GM12892 (cell line): ENCODE measurements at regions not wholly inside any gene's neighbourhood (a gene's known extent, or its start where the extent isn't known, plus 50 kb on each side); places are given as distances from the start of the nearest gene placed in this dataset.
"Not testable (repeated sequence)": the region's sequence is repeated elsewhere in the genome, so short reads cannot be mapped to it uniquely, and the experiment has no call there.

Source experiments
- DNase-seq: peaks from one replicate; pipeline ENCODE4 v3.0.0; 2011; ENCODE audit not compliant: insufficient read length
- FAIRE-seq: peaks from 2 replicates; lab custom pipeline; 2011; peaks lifted over from hg19 to GRCh38; lab: Jason Lieb, UNC
- POLR2A ChIP-seq: IDR thresholded peaks from 2 replicates; pipeline ENCODE4 v1.6.1; 2011; ENCODE audit warnings: low read depth, low read length, control low read depth
- POLR2AphosphoS5 ChIP-seq: IDR thresholded peaks from 2 replicates; pipeline ENCODE4 v1.6.1; 2011; ENCODE audit warnings: low read depth, low read length, control low read depth
- TAF1 ChIP-seq: IDR thresholded peaks from 2 replicates; pipeline ENCODE4 v1.6.1; 2011; ENCODE audit warnings: low read depth, mild to moderate bottlenecking, control low read depth, low read length, borderline replicate concordance

GRCh38 chr3:61401359-61401758, 150.1 kb upstream of the FHIT start:
- DNase-seq, result no peak
- FAIRE-seq, result no peak
- no peak for TF ChIP-seq POLR2AphosphoS5
- no peak for TF ChIP-seq TAF1
- TF ChIP-seq POLR2A, result no peak

- no peak for FAIRE-seq
- TF ChIP-seq POLR2A (no peak), POLR2AphosphoS5 (no peak), TAF1 (no peak)
- no peak for DNase-seq
Measured at GRCh38 chr3:61407397-61407796, 154.0 kb upstream of the PTPRG start.

- no peak for DNase-seq
- TF ChIP-seq POLR2A (no peak), TAF1 (no peak), POLR2AphosphoS5 (no peak)
- no peak for FAIRE-seq
Measured at GRCh38 chr3:61409638-61410037, 151.7 kb upstream of the PTPRG start.

GRCh38 chr3:61410358-61410757, 151.0 kb upstream of the PTPRG start:
- DNase-seq, FAIRE-seq: not testable (repeated sequence)

- TF ChIP-seq POLR2A, result no peak
- no peak for TF ChIP-seq POLR2AphosphoS5
- TF ChIP-seq TAF1, result no peak
- DNase-seq (no peak), FAIRE-seq (no peak)
Measured at GRCh38 chr3:61411009-61411662, 150.2 kb upstream of the PTPRG start.

- TF ChIP-seq POLR2AphosphoS5 (no peak), TAF1 (no peak), POLR2A (no peak)
- peak; percentile 53 for FAIRE-seq
- no peak for DNase-seq
Measured at GRCh38 chr3:61414456-61414855, 146.9 kb upstream of the PTPRG start.

- FAIRE-seq (no peak), DNase-seq (no peak)
- no peak for TF ChIP-seq TAF1
- TF ChIP-seq POLR2A, result no peak
- no peak for TF ChIP-seq POLR2AphosphoS5
Measured at GRCh38 chr3:61415201-61415600, 146.2 kb upstream of the PTPRG start.

GRCh38 chr3:61416618-61417017, 144.8 kb upstream of the PTPRG start:
- no peak for TF ChIP-seq POLR2AphosphoS5
- TF ChIP-seq TAF1, result no peak
- no peak for TF ChIP-seq POLR2A
- no peak for FAIRE-seq
- DNase-seq, result no peak

- no peak for DNase-seq
- TF ChIP-seq POLR2A, result no peak
- FAIRE-seq, result no peak
Measured at GRCh38 chr3:61417352-61417751, 144.0 kb upstream of the PTPRG start.

GRCh38 chr3:61420136-61420759, 141.1 kb upstream of the PTPRG start:
- FAIRE-seq (no peak), DNase-seq (no peak)
- TF ChIP-seq TAF1 (no peak), POLR2A (no peak), POLR2AphosphoS5 (no peak)

GRCh38 chr3:61422945-61423673, 138.3 kb upstream of the PTPRG start:
- no peak for FAIRE-seq
- TF ChIP-seq TAF1 (no peak), POLR2AphosphoS5 (no peak), POLR2A (no peak)

GRCh38 chr3:61425356-61425755, 136.0 kb upstream of the PTPRG start:
- DNase-seq (no peak), FAIRE-seq (no peak)

More at GRCh38 chr3:61422945-61423673, 138.3 kb upstream of the PTPRG start:
- no peak for DNase-seq

More at GRCh38 chr3:61425356-61425755, 136.0 kb upstream of the PTPRG start:
- TF ChIP-seq POLR2AphosphoS5 (no peak), POLR2A (no peak), TAF1 (no peak)
